CD4-positive, alpha-beta memory T cell (primary cell): ENCODE measurements at regions not wholly inside any gene's neighbourhood (a gene's known extent, or its start where the extent isn't known, plus 50 kb on each side); places are given as distances from the start of the nearest gene placed in this dataset.

Experiments
- CTCF ChIA-PET: fragments of 350-600 bp; sonication (Branson Sonifier 250); formaldehyde crosslinking; loops from one replicate; lab custom pipeline; 2021; ENCODE audit warnings: inconsistent platforms; ENCODE audit not compliant: partially characterized antibody; lab: Charles Lee
- POLR2A ChIA-PET: fragments of 350-600 bp; sonication (Branson Sonifier 250); formaldehyde crosslinking; loops from one replicate; lab custom pipeline; 2021; ENCODE audit not compliant: partially characterized antibody; lab: Charles Lee
- DNase-seq, 5 donors: peaks; one replicate each; pipeline versions ENCODE4 v3.0.0 to v3.0.0-alpha.2; 2020 to 2022; ENCODE audit warnings: mixed read lengths in 1 of 5
- H3K27ac ChIP-seq: one replicate; pipeline ENCODE4 v1.7.0; 2013; ENCODE audit warnings: low read depth, low read length
- H3K27me3 ChIP-seq: 2 replicates; pipeline ENCODE4 v1.7.0; 2013; ENCODE audit warnings: mild to moderate bottlenecking, low read length, moderate library complexity; ENCODE audit not compliant: insufficient read depth
- H3K36me3 ChIP-seq: 2 replicates; pipeline ENCODE4 v1.7.0; 2013; ENCODE audit warnings: mild to moderate bottlenecking, low read length, moderate library complexity; ENCODE audit not compliant: insufficient read depth
- H3K4me1 ChIP-seq: 2 replicates; pipeline ENCODE4 v1.7.0; 2013; ENCODE audit warnings: mild to moderate bottlenecking, low read length, moderate library complexity; ENCODE audit not compliant: insufficient read depth
- H3K4me3 ChIP-seq, 2 donors: one replicate each; pipeline ENCODE4 v1.7.0; 2013; ENCODE audit warnings: low read length in 2 of 2, mild to moderate bottlenecking in 1 of 2
- H3K9me3 ChIP-seq, 2 donors: one replicate each; pipeline ENCODE4 v1.7.0; 2013; ENCODE audit warnings: low read length in 2 of 2, control low read depth in 1 of 2; ENCODE audit not compliant: control insufficient read depth in 1 of 2
- H3K27ac Mint-ChIP-seq, 7 donors: one replicate each; pipeline ENCODE4 v1.8.0; 2020 to 2021; ENCODE audit warnings: mixed read lengths in 7 of 7, mild to moderate bottlenecking in 6 of 7, inconsistent platforms in 3 of 7, moderate library complexity in 3 of 7
- H3K27me3 Mint-ChIP-seq, 2 donors: one replicate each; pipeline ENCODE4 v1.8.0; 2020 to 2021; ENCODE audit warnings: mixed read lengths in 2 of 2
- H3K36me3 Mint-ChIP-seq, 2 donors: one replicate each; pipeline ENCODE4 v1.8.0; 2020 to 2021; ENCODE audit warnings: mixed read lengths in 2 of 2, inconsistent platforms in 1 of 2, mild to moderate bottlenecking in 1 of 2
- H3K4me1 Mint-ChIP-seq, 4 donors: one replicate each; pipeline ENCODE4 v1.8.0; 2020 to 2021; ENCODE audit warnings: mixed read lengths in 4 of 4, mild to moderate bottlenecking in 1 of 4
- H3K4me3 Mint-ChIP-seq, 8 donors: one replicate each; pipeline ENCODE4 v1.8.0; 2020 to 2021; ENCODE audit warnings: mixed read lengths in 8 of 8, mild to moderate bottlenecking in 7 of 8, moderate library complexity in 6 of 8, inconsistent platforms in 3 of 8
- H3K9me3 Mint-ChIP-seq, 8 donors: one replicate each; pipeline ENCODE4 v1.8.0; 2020 to 2021; ENCODE audit warnings: mixed read lengths in 8 of 8, mild to moderate bottlenecking in 5 of 8, inconsistent platforms in 3 of 8, moderate library complexity in 1 of 8
- intact Hi-C: fragments of 100-400 bp; cut with micrococcal nuclease; formaldehyde crosslinking; loops from one replicate; pipeline ENCODE4 v1.15.1; 2023

GRCh38 chr4:13893211-13893610 lies 265.7 kb upstream of the BOD1L1 start:
- CTCF ChIA-PET: no interaction called here
- Mint-ChIP-seq H3K9me3 (peaks cover 0 to 4% (median under 1%) of the 10 kb centered on the region in 8 donors), H3K27ac (no peak overlapping the region), H3K36me3 (no peaks in the 10 kb centered on the region), H3K4me1 (no peaks in the 10 kb centered on the region), H3K27me3 (peaks cover 0 to 3% of the 10 kb centered on the region in 2 donors), H3K4me3 (no peak overlapping the region)
- H3K27ac ChIP-seq: no peak overlapping the region
- no peaks in the 10 kb centered on the region for H3K9me3 ChIP-seq
- no peaks in the 10 kb centered on the region for H3K27me3 ChIP-seq
- H3K4me3 ChIP-seq: no peak overlapping the region
- intact Hi-C loops: no loop called here
- no peak for DNase-seq
- H3K36me3 ChIP-seq: no peaks in the 10 kb centered on the region
- POLR2A ChIA-PET: no interaction called here
- H3K4me1 ChIP-seq: no peaks in the 10 kb centered on the region

GRCh38 chr4:13893987-13894386 lies 266.5 kb upstream of the BOD1L1 start:
- ChIA-PET CTCF (no interaction called here), POLR2A (no interaction called here)
- Mint-ChIP-seq H3K4me1 (no peaks in the 10 kb centered on the region), H3K36me3 (no peaks in the 10 kb centered on the region), H3K27me3 (peaks cover 1 to 3% of the 10 kb centered on the region in 2 donors), H3K27ac (no peak overlapping the region), H3K9me3 (peaks cover 0 to 4% (median under 1%) of the 10 kb centered on the region in 8 donors), H3K4me3 (no peak overlapping the region)
- H3K4me1 ChIP-seq: no peaks in the 10 kb centered on the region
- H3K36me3 ChIP-seq: no peaks in the 10 kb centered on the region
- no peaks in the 10 kb centered on the region for H3K27me3 ChIP-seq
- H3K27ac ChIP-seq: no peak overlapping the region
- no peak overlapping the region for H3K4me3 ChIP-seq
- DNase-seq: no peak
- H3K9me3 ChIP-seq: no peaks in the 10 kb centered on the region
- intact Hi-C loops: no loop called here

- peaks cover 0 to 2% (median 0%) of the 10 kb centered on the region in 8 donors for H3K9me3 Mint-ChIP-seq
- H3K36me3 Mint-ChIP-seq: no peaks in the 10 kb centered on the region
- no peaks in the 10 kb centered on the region for H3K4me1 Mint-ChIP-seq
- ChIA-PET POLR2A (no interaction called here), CTCF (no interaction called here)
- no peak overlapping the region for H3K4me3 ChIP-seq
- H3K36me3 ChIP-seq: no peaks in the 10 kb centered on the region
- H3K27me3 ChIP-seq: no peaks in the 10 kb centered on the region
- peaks cover 0 to 1% of the 10 kb centered on the region in 2 donors for H3K27me3 Mint-ChIP-seq
- H3K27ac Mint-ChIP-seq: no peak overlapping the region
- no peak overlapping the region for H3K4me3 Mint-ChIP-seq
- no peak overlapping the region for H3K27ac ChIP-seq
- DNase-seq: no peak
- intact Hi-C loops: no loop called here
- no peaks in the 10 kb centered on the region for H3K4me1 ChIP-seq
- H3K9me3 ChIP-seq: no peaks in the 10 kb centered on the region
Observed at GRCh38 chr4:13900780-13901179, 273.3 kb upstream of the BOD1L1 start.

- intact Hi-C loops: no loop called here
- CTCF ChIA-PET: no interaction called here
- H3K4me1 ChIP-seq: no peaks in the 10 kb centered on the region
Observed at GRCh38 chr4:13902146-13902545, 274.6 kb upstream of the BOD1L1 start.

GRCh38 chr4:13903061-13903460 lies 275.5 kb upstream of the BOD1L1 start:
- Histone ChIP-seq H3K9me3 (no peaks in the 10 kb centered on the region), H3K4me1 (no peaks in the 10 kb centered on the region), H3K36me3 (no peaks in the 10 kb centered on the region), H3K27ac (no peak overlapping the region), H3K4me3 (no peak overlapping the region), H3K27me3 (no peaks in the 10 kb centered on the region)
- Mint-ChIP-seq H3K4me3 (no peak overlapping the region), H3K27me3 (peaks cover 0 to 1% of the 10 kb centered on the region in 2 donors), H3K9me3 (peaks cover 0 to 1% (median 0%) of the 10 kb centered on the region in 8 donors), H3K27ac (no peak overlapping the region), H3K36me3 (no peaks in the 10 kb centered on the region), H3K4me1 (no peaks in the 10 kb centered on the region)
- CTCF ChIA-PET: no interaction called here
- intact Hi-C loops: no loop called here
- POLR2A ChIA-PET: no interaction called here
- no peak for DNase-seq

More at GRCh38 chr4:13902146-13902545, 274.6 kb upstream of the BOD1L1 start:
- Histone ChIP-seq H3K9me3 (no peaks in the 10 kb centered on the region), H3K27ac (no peak overlapping the region), H3K36me3 (no peaks in the 10 kb centered on the region), H3K4me3 (no peak overlapping the region), H3K27me3 (no peaks in the 10 kb centered on the region)
- no peak for DNase-seq
- Mint-ChIP-seq H3K27me3 (peaks cover 0 to 1% of the 10 kb centered on the region in 2 donors), H3K4me1 (no peaks in the 10 kb centered on the region), H3K9me3 (peaks cover 0 to 2% (median 0%) of the 10 kb centered on the region in 8 donors), H3K4me3 (no peak overlapping the region), H3K27ac (no peak overlapping the region), H3K36me3 (no peaks in the 10 kb centered on the region)
- POLR2A ChIA-PET: no interaction called here

- H3K9me3 Mint-ChIP-seq: no peaks in the 10 kb centered on the region
- no peak for DNase-seq
- POLR2A ChIA-PET: no interaction called here
- no peak overlapping the region for H3K4me3 Mint-ChIP-seq
- no peaks in the 10 kb centered on the region for H3K27me3 Mint-ChIP-seq
- intact Hi-C loops: no loop called here
- no peaks in the 10 kb centered on the region for H3K4me1 Mint-ChIP-seq
- H3K27ac ChIP-seq: no peak overlapping the region
- H3K36me3 ChIP-seq: no peaks in the 10 kb centered on the region
- H3K27me3 ChIP-seq: no peaks in the 10 kb centered on the region
- no peaks in the 10 kb centered on the region for H3K4me1 ChIP-seq
- no peaks in the 10 kb centered on the region for H3K36me3 Mint-ChIP-seq
- no peaks in the 10 kb centered on the region for H3K9me3 ChIP-seq
- no peak overlapping the region for H3K27ac Mint-ChIP-seq
- H3K4me3 ChIP-seq: no peak overlapping the region
- CTCF ChIA-PET: no interaction called here
Observed at GRCh38 chr4:13903901-13904300, 276.4 kb upstream of the BOD1L1 start.

- no peak overlapping the region for H3K4me3 Mint-ChIP-seq
- no peak overlapping the region for H3K27ac Mint-ChIP-seq
- H3K36me3 Mint-ChIP-seq: no peaks in the 10 kb centered on the region
- ChIA-PET POLR2A (no interaction called here), CTCF (no interaction called here)
- H3K9me3 ChIP-seq: no peaks in the 10 kb centered on the region
- no peaks in the 10 kb centered on the region for H3K36me3 ChIP-seq
- no peak for DNase-seq
- no peaks in the 10 kb centered on the region for H3K27me3 Mint-ChIP-seq
- H3K4me1 ChIP-seq: no peaks in the 10 kb centered on the region
- H3K4me3 ChIP-seq: no peak overlapping the region
- H3K27ac ChIP-seq: no peak overlapping the region
- H3K9me3 Mint-ChIP-seq: no peaks in the 10 kb centered on the region
- no peaks in the 10 kb centered on the region for H3K4me1 Mint-ChIP-seq
- intact Hi-C loops: loop anchor here (5.0 kb wide), 1 partner anchor 173 kb away; no protein-coding TSS in a partner anchor
- no peaks in the 10 kb centered on the region for H3K27me3 ChIP-seq
Observed at GRCh38 chr4:13905543-13905942, 278.0 kb upstream of the BOD1L1 start.

- no peaks in the 10 kb centered on the region for H3K36me3 ChIP-seq
- H3K27me3 Mint-ChIP-seq: no peaks in the 10 kb centered on the region
- POLR2A ChIA-PET: no interaction called here
- no peak overlapping the region for H3K4me3 ChIP-seq
- no peak overlapping the region for H3K27ac ChIP-seq
- H3K4me3 Mint-ChIP-seq: no peak overlapping the region
- DNase-seq: no peak
- H3K36me3 Mint-ChIP-seq: no peaks in the 10 kb centered on the region
- no peaks in the 10 kb centered on the region for H3K4me1 Mint-ChIP-seq
- no peak overlapping the region for H3K27ac Mint-ChIP-seq
- CTCF ChIA-PET: no interaction called here
- peaks cover 0 to 2% (median 0%) of the 10 kb centered on the region in 8 donors for H3K9me3 Mint-ChIP-seq
- no peaks in the 10 kb centered on the region for H3K4me1 ChIP-seq
- no peaks in the 10 kb centered on the region for H3K9me3 ChIP-seq
- H3K27me3 ChIP-seq: no peaks in the 10 kb centered on the region
- intact Hi-C loops: loop anchor here (5.0 kb wide), 1 partner anchor 174 kb away; no protein-coding TSS in a partner anchor
Observed at GRCh38 chr4:13906727-13907126, 279.2 kb upstream of the BOD1L1 start.
